SK-N-SH treated with all-trans-retinoic acid at 6 μM for 48 hours (cell line): ENCODE measurements at regions not wholly inside any gene's neighbourhood (a gene's known extent, or its start where the extent isn't known, plus 50 kb on each side); places are given as distances from the start of the nearest gene placed in this dataset.

Source experiments
- ATAC-seq: fragments of 200-7000 bp; cut with Tn5 transposase; 3 replicates; pipeline ENCODE4 v1.9.1; 2020; ENCODE audit warnings: mild to moderate bottlenecking, moderate library complexity
- BACH2 ChIP-seq: fragments of 250-450 bp; sonication (Bioruptor Pico); IDR thresholded peaks from 2 replicates; pipeline ENCODE4 v1.9.0; 2021; ENCODE audit warnings: mild to moderate bottlenecking, borderline replicate concordance
- CSDC2 ChIP-seq: fragments of 250-450 bp; sonication (Bioruptor Pico); IDR thresholded peaks from 2 replicates; pipeline ENCODE4 v1.5.0; 2020; ENCODE audit warnings: mild to moderate bottlenecking, moderate library complexity
- ESRRG ChIP-seq: fragments of 250-450 bp; sonication (Bioruptor Pico); IDR thresholded peaks from 2 replicates; pipeline ENCODE4 v1.6.1; 2021; ENCODE audit warnings: mild to moderate bottlenecking
- ISL1 ChIP-seq: fragments of 250-450 bp; sonication (Bioruptor Pico); IDR thresholded peaks from 2 replicates; pipeline ENCODE4 v2.1.2; 2022; ENCODE audit warnings: mild to moderate bottlenecking, moderate library complexity
- OSR1 ChIP-seq: fragments of 250-450 bp; sonication (Bioruptor Pico); IDR thresholded peaks from 2 replicates; pipeline ENCODE4 v1.8.0; 2022; ENCODE audit warnings: moderate library complexity, mild to moderate bottlenecking, inconsistent platforms
- PPARA ChIP-seq: fragments of 250-450 bp; sonication (Bioruptor Pico); IDR thresholded peaks from 2 replicates; pipeline ENCODE4 v1.5.0; 2020; ENCODE audit warnings: mild to moderate bottlenecking, borderline replicate concordance
- RARB ChIP-seq: fragments of 250-450 bp; sonication (Bioruptor Pico); IDR thresholded peaks from 2 replicates; pipeline ENCODE4 v1.8.0; 2021; ENCODE audit warnings: mild to moderate bottlenecking, moderate library complexity
- SNAI2 ChIP-seq: fragments of 250-450 bp; sonication (Bioruptor Pico); IDR thresholded peaks from 2 replicates; pipeline ENCODE4 v1.5.0; 2020; ENCODE audit warnings: mild to moderate bottlenecking, moderate library complexity
- TCF4 ChIP-seq: fragments of 250-450 bp; sonication (Bioruptor Pico); IDR thresholded peaks from 2 replicates; pipeline ENCODE4 v1.8.0; 2021; ENCODE audit warnings: mild to moderate bottlenecking, moderate library complexity, borderline replicate concordance
- TOX ChIP-seq: fragments of 250-450 bp; sonication (Bioruptor Pico); IDR thresholded peaks from 2 replicates; pipeline ENCODE4 v1.8.0; 2021; ENCODE audit warnings: mild to moderate bottlenecking, moderate library complexity, borderline replicate concordance
- ZC3H10 ChIP-seq: fragments of 250-450 bp; sonication (Bioruptor Pico); IDR thresholded peaks from 2 replicates; pipeline ENCODE4 v1.5.1; 2021; ENCODE audit warnings: mild to moderate bottlenecking, moderate library complexity
- ZFP3 ChIP-seq: fragments of 250-450 bp; sonication (Bioruptor Pico); IDR thresholded peaks from 2 replicates; pipeline ENCODE4 v1.5.0; 2020; ENCODE audit warnings: mild to moderate bottlenecking, moderate library complexity
- ZFP30 ChIP-seq: fragments of 450-650 bp; formaldehyde crosslinking; IDR thresholded peaks from 2 replicates; pipeline ENCODE4 v1.5.0; 2022; ENCODE audit warnings: mild to moderate bottlenecking, moderate library complexity
- ZNF565 ChIP-seq: fragments of 450-650 bp; formaldehyde crosslinking; conservative IDR thresholded peaks from 2 replicates; pipeline ENCODE4 v1.5.0; 2020; ENCODE audit warnings: low read depth, mild to moderate bottlenecking, moderate library complexity
- ZNF70 ChIP-seq: fragments of 450-650 bp; formaldehyde crosslinking; IDR thresholded peaks from 2 replicates; pipeline ENCODE4 v1.5.0; 2020; ENCODE audit warnings: mild to moderate bottlenecking, moderate library complexity
- ZNF8 ChIP-seq: fragments of 450-650 bp; formaldehyde crosslinking; IDR thresholded peaks from 2 replicates; pipeline ENCODE4 v1.5.0; 2020; ENCODE audit warnings: mild to moderate bottlenecking, moderate library complexity
- TF ChIP-seq, protein P1 (sequence below): fragments of 250-450 bp; sonication (Bioruptor Pico); IDR thresholded peaks from 2 replicates; pipeline ENCODE4 v1.5.1; 2021; ENCODE audit warnings: mild to moderate bottlenecking, moderate library complexity
- TF ChIP-seq, protein P2 (sequence below): fragments of 250-450 bp; sonication (Bioruptor Pico); IDR thresholded peaks from 2 replicates; pipeline ENCODE4 v1.5.1; 2020; ENCODE audit warnings: low read depth, mild to moderate bottlenecking, moderate library complexity
- TF ChIP-seq, protein P3 (sequence below): fragments of 250-450 bp; sonication (Bioruptor Pico); IDR thresholded peaks from 2 replicates; pipeline ENCODE4 v1.5.0; 2020; ENCODE audit warnings: mild to moderate bottlenecking, moderate library complexity
- TF ChIP-seq, protein P4 (sequence below): fragments of 250-450 bp; sonication (Bioruptor Pico); IDR thresholded peaks from 2 replicates; pipeline ENCODE4 v1.8.0; 2020; ENCODE audit warnings: mild to moderate bottlenecking, moderate library complexity, borderline replicate concordance

GRCh38 chr20:6623989-6624388 is 143.5 kb upstream of the BMP2 start:
- ATAC-seq: no peak
- TF ChIP-seq CSDC2 (CRISPR knock-in tag) (no peak), SNAI2 (CRISPR knock-in tag) (no peak)
- TF ChIP-seq, protein P1, sequence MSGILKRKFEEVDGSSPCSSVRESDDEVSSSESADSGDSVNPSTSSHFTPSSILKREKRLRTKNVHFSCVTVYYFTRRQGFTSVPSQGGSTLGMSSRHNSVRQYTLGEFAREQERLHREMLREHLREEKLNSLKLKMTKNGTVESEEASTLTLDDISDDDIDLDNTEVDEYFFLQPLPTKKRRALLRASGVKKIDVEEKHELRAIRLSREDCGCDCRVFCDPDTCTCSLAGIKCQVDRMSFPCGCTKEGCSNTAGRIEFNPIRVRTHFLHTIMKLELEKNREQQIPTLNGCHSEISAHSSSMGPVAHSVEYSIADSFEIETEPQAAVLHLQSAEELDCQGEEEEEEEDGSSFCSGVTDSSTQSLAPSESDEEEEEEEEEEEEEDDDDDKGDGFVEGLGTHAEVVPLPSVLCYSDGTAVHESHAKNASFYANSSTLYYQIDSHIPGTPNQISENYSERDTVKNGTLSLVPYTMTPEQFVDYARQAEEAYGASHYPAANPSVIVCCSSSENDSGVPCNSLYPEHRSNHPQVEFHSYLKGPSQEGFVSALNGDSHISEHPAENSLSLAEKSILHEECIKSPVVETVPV (CRISPR knock-in tag): no peak
- TF ChIP-seq, protein P2, sequence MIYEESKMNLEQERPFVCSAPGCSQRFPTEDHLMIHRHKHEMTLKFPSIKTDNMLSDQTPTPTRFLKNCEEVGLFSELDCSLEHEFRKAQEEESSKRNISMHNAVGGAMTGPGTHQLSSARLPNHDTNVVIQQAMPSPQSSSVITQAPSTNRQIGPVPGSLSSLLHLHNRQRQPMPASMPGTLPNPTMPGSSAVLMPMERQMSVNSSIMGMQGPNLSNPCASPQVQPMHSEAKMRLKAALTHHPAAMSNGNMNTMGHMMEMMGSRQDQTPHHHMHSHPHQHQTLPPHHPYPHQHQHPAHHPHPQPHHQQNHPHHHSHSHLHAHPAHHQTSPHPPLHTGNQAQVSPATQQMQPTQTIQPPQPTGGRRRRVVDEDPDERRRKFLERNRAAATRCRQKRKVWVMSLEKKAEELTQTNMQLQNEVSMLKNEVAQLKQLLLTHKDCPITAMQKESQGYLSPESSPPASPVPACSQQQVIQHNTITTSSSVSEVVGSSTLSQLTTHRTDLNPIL (CRISPR knock-in tag): no peak

DNA sequence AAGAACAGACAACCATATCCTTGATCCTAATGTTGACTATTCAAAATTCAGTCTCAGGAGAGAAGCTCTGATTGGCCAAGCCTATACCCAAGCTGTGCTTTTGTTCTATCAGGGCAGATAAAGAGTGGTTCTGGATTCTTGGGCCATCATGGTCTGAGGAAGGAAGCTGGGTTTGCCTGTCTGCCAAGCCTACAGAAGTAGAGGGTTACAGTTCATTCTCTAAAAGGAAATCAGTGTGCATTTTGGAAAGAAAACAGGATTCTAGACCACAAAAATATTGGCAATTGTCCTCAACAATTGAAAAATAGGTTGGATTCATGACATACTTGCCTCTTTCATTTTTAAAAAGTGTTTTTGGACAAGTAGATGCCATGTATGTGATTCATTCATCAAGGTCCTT is 145.4 kb upstream of the BMP2 start:
- no peak for ATAC-seq

DNA sequence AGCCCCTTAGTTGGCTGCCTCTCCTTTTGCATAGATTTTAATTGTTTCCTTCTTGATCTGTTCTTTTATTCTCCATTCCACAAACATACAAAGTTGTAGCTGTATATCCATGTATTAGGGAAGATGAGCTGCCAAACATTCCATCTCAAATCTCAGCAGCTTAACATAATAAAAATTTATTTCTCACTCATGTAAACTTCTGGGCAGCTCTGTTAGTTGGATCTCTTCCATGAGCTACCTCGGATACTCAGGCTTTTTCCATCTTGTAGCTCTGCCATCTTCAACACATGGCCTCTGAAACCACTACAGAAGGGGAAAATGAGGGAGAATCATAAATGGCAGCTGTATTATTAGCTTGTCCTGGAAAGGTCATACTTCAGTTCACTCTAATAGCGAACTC is 149.4 kb upstream of the BMP2 start:
- TF ChIP-seq, protein P2 (CRISPR knock-in tag): no peak
- TF ChIP-seq ISL1 (CRISPR knock-in tag): no peak
- TF ChIP-seq BACH2 (CRISPR knock-in tag): no peak
- TF ChIP-seq SNAI2 (CRISPR knock-in tag): no peak
- TF ChIP-seq OSR1 (CRISPR knock-in tag): no peak
- no peak for TF ChIP-seq TCF4 (CRISPR knock-in tag)
- no peak for TF ChIP-seq CSDC2 (CRISPR knock-in tag)
- TF ChIP-seq ZNF8 (CRISPR knock-in tag): no peak
- TF ChIP-seq ZFP3 (CRISPR knock-in tag): no peak
- no peak for TF ChIP-seq TOX
- no peak for TF ChIP-seq ZNF70 (CRISPR knock-in tag)
- TF ChIP-seq, protein P3, sequence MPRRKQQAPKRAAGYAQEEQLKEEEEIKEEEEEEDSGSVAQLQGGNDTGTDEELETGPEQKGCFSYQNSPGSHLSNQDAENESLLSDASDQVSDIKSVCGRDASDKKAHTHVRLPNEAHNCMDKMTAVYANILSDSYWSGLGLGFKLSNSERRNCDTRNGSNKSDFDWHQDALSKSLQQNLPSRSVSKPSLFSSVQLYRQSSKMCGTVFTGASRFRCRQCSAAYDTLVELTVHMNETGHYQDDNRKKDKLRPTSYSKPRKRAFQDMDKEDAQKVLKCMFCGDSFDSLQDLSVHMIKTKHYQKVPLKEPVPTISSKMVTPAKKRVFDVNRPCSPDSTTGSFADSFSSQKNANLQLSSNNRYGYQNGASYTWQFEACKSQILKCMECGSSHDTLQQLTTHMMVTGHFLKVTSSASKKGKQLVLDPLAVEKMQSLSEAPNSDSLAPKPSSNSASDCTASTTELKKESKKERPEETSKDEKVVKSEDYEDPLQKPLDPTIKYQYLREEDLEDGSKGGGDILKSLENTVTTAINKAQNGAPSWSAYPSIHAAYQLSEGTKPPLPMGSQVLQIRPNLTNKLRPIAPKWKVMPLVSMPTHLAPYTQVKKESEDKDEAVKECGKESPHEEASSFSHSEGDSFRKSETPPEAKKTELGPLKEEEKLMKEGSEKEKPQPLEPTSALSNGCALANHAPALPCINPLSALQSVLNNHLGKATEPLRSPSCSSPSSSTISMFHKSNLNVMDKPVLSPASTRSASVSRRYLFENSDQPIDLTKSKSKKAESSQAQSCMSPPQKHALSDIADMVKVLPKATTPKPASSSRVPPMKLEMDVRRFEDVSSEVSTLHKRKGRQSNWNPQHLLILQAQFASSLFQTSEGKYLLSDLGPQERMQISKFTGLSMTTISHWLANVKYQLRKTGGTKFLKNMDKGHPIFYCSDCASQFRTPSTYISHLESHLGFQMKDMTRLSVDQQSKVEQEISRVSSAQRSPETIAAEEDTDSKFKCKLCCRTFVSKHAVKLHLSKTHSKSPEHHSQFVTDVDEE (CRISPR knock-in tag): no peak
- TF ChIP-seq PPARA (CRISPR knock-in tag): no peak
- no peak for TF ChIP-seq ZFP30 (CRISPR knock-in tag)
- TF ChIP-seq, protein P4, sequence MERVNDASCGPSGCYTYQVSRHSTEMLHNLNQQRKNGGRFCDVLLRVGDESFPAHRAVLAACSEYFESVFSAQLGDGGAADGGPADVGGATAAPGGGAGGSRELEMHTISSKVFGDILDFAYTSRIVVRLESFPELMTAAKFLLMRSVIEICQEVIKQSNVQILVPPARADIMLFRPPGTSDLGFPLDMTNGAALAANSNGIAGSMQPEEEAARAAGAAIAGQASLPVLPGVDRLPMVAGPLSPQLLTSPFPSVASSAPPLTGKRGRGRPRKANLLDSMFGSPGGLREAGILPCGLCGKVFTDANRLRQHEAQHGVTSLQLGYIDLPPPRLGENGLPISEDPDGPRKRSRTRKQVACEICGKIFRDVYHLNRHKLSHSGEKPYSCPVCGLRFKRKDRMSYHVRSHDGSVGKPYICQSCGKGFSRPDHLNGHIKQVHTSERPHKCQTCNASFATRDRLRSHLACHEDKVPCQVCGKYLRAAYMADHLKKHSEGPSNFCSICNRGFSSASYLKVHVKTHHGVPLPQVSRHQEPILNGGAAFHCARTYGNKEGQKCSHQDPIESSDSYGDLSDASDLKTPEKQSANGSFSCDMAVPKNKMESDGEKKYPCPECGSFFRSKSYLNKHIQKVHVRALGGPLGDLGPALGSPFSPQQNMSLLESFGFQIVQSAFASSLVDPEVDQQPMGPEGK (CRISPR knock-in tag): no peak
- no peak for TF ChIP-seq RARB (CRISPR knock-in tag)
- TF ChIP-seq, protein P1 (CRISPR knock-in tag): no peak
- no peak for TF ChIP-seq ZC3H10 (CRISPR knock-in tag)
- no peak for TF ChIP-seq ZNF565 (CRISPR knock-in tag)
- TF ChIP-seq ESRRG: no peak
- no peak for ATAC-seq

More for the DNA sequence above, 145.4 kb upstream of the BMP2 start:
- TF ChIP-seq, protein P4 (CRISPR knock-in tag): no peak
- TF ChIP-seq CSDC2 (CRISPR knock-in tag) (no peak), ESRRG (no peak), ZFP3 (CRISPR knock-in tag) (no peak), ZFP30 (CRISPR knock-in tag) (no peak)
- TF ChIP-seq, protein P1 (CRISPR knock-in tag): no peak
- TF ChIP-seq, all 23 proteins: peak for 0
